ENCODE measurements at regions not wholly inside any gene's neighbourhood (a gene's known extent, or its start where the extent isn't known, plus 50 kb on each side); places are given as distances from the start of the nearest gene placed in this dataset.

DNA sequence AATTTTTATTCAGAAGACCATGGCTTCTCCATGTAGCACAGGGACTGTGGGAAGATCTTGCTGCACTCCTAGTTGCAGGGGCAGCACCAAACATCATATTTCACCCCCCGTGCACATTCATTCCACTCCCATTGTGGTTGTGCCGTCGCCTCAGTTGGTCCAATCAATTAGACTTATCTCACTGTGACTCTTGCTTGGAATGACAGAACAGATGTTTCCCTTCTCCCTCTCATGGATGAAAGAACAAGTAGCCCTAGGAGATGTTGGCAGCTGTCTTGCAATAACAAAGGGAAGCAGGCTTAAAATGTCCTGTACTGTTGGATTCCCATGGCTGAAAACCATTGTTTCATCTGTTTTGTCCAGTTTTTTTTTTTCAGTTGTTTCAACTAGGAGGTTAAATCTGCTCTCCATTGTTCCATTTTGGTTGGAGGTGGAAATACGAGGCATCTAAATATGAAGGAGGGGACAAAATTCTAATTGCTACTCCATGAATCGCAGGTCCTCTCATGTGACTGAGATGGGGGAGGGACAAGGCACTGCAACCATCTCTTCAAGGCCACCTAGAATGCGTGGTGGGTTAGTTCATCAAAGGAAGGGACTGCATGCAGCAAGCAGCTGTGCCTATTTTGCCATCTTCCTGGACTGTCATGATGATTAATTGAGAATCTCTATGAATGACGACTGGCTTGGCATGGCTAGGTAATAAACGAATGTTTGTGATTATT lies 214.4 kb downstream of the NSG2 start:
- TF ChIP-seq, protein P1, sequence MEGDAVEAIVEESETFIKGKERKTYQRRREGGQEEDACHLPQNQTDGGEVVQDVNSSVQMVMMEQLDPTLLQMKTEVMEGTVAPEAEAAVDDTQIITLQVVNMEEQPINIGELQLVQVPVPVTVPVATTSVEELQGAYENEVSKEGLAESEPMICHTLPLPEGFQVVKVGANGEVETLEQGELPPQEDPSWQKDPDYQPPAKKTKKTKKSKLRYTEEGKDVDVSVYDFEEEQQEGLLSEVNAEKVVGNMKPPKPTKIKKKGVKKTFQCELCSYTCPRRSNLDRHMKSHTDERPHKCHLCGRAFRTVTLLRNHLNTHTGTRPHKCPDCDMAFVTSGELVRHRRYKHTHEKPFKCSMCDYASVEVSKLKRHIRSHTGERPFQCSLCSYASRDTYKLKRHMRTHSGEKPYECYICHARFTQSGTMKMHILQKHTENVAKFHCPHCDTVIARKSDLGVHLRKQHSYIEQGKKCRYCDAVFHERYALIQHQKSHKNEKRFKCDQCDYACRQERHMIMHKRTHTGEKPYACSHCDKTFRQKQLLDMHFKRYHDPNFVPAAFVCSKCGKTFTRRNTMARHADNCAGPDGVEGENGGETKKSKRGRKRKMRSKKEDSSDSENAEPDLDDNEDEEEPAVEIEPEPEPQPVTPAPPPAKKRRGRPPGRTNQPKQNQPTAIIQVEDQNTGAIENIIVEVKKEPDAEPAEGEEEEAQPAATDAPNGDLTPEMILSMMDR (IDR thresholded peaks at IDR 0.05 in 4 of 5, conservative IDR thresholded peaks at IDR 0.05 in 1 of 5) = no peak
- TF ChIP-seq POLR2A (IDR thresholded peaks at IDR 0.05) = no peak

Data from gastrocnemius medialis (tissue), 4 donors.